CD4-positive, alpha-beta T cell (primary cell): ENCODE measurements at regions not wholly inside any gene's neighbourhood (a gene's known extent, or its start where the extent isn't known, plus 50 kb on each side); places are given as distances from the start of the nearest gene placed in this dataset.
A peak's percentile ranks its signal among the peaks of the same experiment; 100 is the strongest.

Source experiments
- ATAC-seq: fragments of 200-7000 bp; cut with Tn5 transposase; one replicate; pipeline ENCODE4 v1.10.0; 2022; ENCODE audit warnings: mild to moderate bottlenecking; ENCODE audit not compliant: poor library complexity
- CTCF ChIA-PET: fragments of 350-600 bp; sonication (Branson Sonifier 250); formaldehyde crosslinking; loops from one replicate; lab custom pipeline; 2021; ENCODE audit warnings: antibody characterized with exemption, inconsistent platforms; lab: Charles Lee
- POLR2A ChIA-PET: fragments of 350-600 bp; sonication (Branson Sonifier 250); formaldehyde crosslinking; loops from one replicate; lab custom pipeline; 2021; ENCODE audit warnings: antibody characterized with exemption, inconsistent platforms; lab: Charles Lee
- DNase-seq, 14 experiments: peaks; one replicate each; pipeline ENCODE4 v3.0.0-alpha.2; 2013 to 2020; ENCODE audit warnings: mixed read lengths in 2 of 14
- H3K27ac ChIP-seq, 2 donors: one replicate each; pipeline versions ENCODE4 v1.5.1 to v1.7.0; 2013; ENCODE audit warnings: low read length in 2 of 2, low read depth in 1 of 2, mild to moderate bottlenecking in 1 of 2
- H3K27me3 ChIP-seq, 2 experiments: 1 replicate in 1 of 2; 2 replicates in 1 of 2; pipeline versions ENCODE4 v1.6.1 to v1.7.0; 2013; ENCODE audit warnings: low read length in 2 of 2, control low read depth in 1 of 2, mild to moderate bottlenecking in 1 of 2, moderate library complexity in 1 of 2; ENCODE audit not compliant: insufficient read depth in 2 of 2, control insufficient read depth in 1 of 2
- H3K36me3 ChIP-seq: one replicate; pipeline ENCODE4 v1.6.1; 2013; ENCODE audit warnings: low read length, control low read depth; ENCODE audit not compliant: insufficient read depth
- H3K4me1 ChIP-seq: one replicate; pipeline ENCODE4 v1.6.1; 2013; ENCODE audit warnings: low read length, control low read depth; ENCODE audit not compliant: insufficient read depth
- H3K4me3 ChIP-seq: one replicate; pipeline ENCODE4 v1.5.1; 2013; ENCODE audit warnings: mild to moderate bottlenecking, low read length, moderate library complexity
- H3K9me3 ChIP-seq, 2 experiments: 1 replicate in 1 of 2; 2 replicates in 1 of 2; pipeline versions ENCODE4 v1.6.1 to v1.7.0; 2013; ENCODE audit warnings: low read length in 2 of 2, mild to moderate bottlenecking in 2 of 2, control low read depth in 1 of 2, moderate library complexity in 1 of 2; ENCODE audit not compliant: control insufficient read depth in 1 of 2, insufficient read depth in 1 of 2
- H3K27ac Mint-ChIP-seq: one replicate; pipeline ENCODE4 v1.8.0; 2020; ENCODE audit warnings: mixed read lengths
- H3K27me3 Mint-ChIP-seq: one replicate; pipeline ENCODE4 v1.8.0; 2021; ENCODE audit warnings: mixed read lengths
- H3K36me3 Mint-ChIP-seq: one replicate; pipeline ENCODE4 v1.8.0; 2021; ENCODE audit warnings: low read depth, mixed read lengths
- H3K4me1 Mint-ChIP-seq: one replicate; pipeline ENCODE4 v1.8.0; 2021; ENCODE audit warnings: low read depth, mixed read lengths
- H3K4me3 Mint-ChIP-seq: one replicate; pipeline ENCODE4 v1.8.0; 2020; ENCODE audit warnings: mild to moderate bottlenecking, mixed read lengths
- H3K9me3 Mint-ChIP-seq: one replicate; pipeline ENCODE4 v1.8.0; 2020; ENCODE audit warnings: mixed read lengths
- CTCF ChIP-seq: fragments of 200-600 bp; IDR thresholded peaks from one replicate; pipeline ENCODE4 v1.8.0; 2022; ENCODE audit warnings: antibody characterized with exemption, mild to moderate bottlenecking
- intact Hi-C, 2 experiments: fragments of 100-400 bp; cut with DNase I in 1 of 2; cut with micrococcal nuclease in 1 of 2; formaldehyde crosslinking; loops; one replicate each; pipeline versions ENCODE4 v1.15.1 to v1.9.0; 2023 to 2025; cut with DNase I, micrococcal nuclease

GRCh38 chr12:127148318-127148717, 1118.7 kb upstream of the TMEM132C start:
- peaks cover 6% of the 10 kb centered on the region for H3K27me3 Mint-ChIP-seq
- H3K36me3 ChIP-seq = no peaks in the 10 kb centered on the region
- CTCF ChIA-PET = no interaction called here
- peaks cover 0 to 7% of the 10 kb centered on the region in 2 experiments for H3K27me3 ChIP-seq
- POLR2A ChIA-PET = no interaction called here
- H3K4me1 ChIP-seq = peaks cover 7% of the 10 kb centered on the region
- no peak overlapping the region for H3K27ac Mint-ChIP-seq
- no peak overlapping the region for H3K4me3 ChIP-seq
- peaks cover 19% of the 10 kb centered on the region for H3K4me1 Mint-ChIP-seq
- intact Hi-C loops = no loop called here
- H3K36me3 Mint-ChIP-seq = no peaks in the 10 kb centered on the region
- H3K9me3 Mint-ChIP-seq = no peaks in the 10 kb centered on the region
- H3K4me3 Mint-ChIP-seq = no peak overlapping the region
- no peak for TF ChIP-seq CTCF
- no peak for ATAC-seq
- peaks cover 0 to 12% of the 10 kb centered on the region in 2 experiments for H3K9me3 ChIP-seq
- no peak for DNase-seq
- H3K27ac ChIP-seq = no peak overlapping the region

GRCh38 chr12:127149226-127149964, 1117.6 kb upstream of the TMEM132C start:
- DNase-seq (no peak), ATAC-seq (no peak)
- no peak overlapping the region for H3K4me3 ChIP-seq
- H3K36me3 ChIP-seq = no peaks in the 10 kb centered on the region
- H3K36me3 Mint-ChIP-seq = no peaks in the 10 kb centered on the region
- peaks cover 0 to 14% of the 10 kb centered on the region in 2 experiments for H3K9me3 ChIP-seq
- H3K4me1 ChIP-seq = peaks cover 7% of the 10 kb centered on the region
- no peak overlapping the region for H3K4me3 Mint-ChIP-seq
- no peaks in the 10 kb centered on the region for H3K9me3 Mint-ChIP-seq
- ChIA-PET CTCF (no interaction called here), POLR2A (no interaction called here)
- H3K27ac Mint-ChIP-seq = no peak overlapping the region
- peaks cover 14% of the 10 kb centered on the region for H3K4me1 Mint-ChIP-seq
- intact Hi-C loops = no loop called here
- H3K27me3 ChIP-seq = peaks cover 0 to 7% of the 10 kb centered on the region in 2 experiments
- TF ChIP-seq CTCF = no peak
- no peaks in the 10 kb centered on the region for H3K27me3 Mint-ChIP-seq
- H3K27ac ChIP-seq = no peak overlapping the region

- peaks cover 7% of the 10 kb centered on the region for H3K4me1 ChIP-seq
- Mint-ChIP-seq H3K27ac (no peak overlapping the region), H3K4me1 (peaks cover 10% of the 10 kb centered on the region), H3K27me3 (no peaks in the 10 kb centered on the region), H3K9me3 (no peaks in the 10 kb centered on the region), H3K4me3 (no peak overlapping the region), H3K36me3 (no peaks in the 10 kb centered on the region)
- ATAC-seq = no peak
- CTCF ChIA-PET = no interaction called here
- no peak overlapping the region for H3K4me3 ChIP-seq
- H3K36me3 ChIP-seq = no peaks in the 10 kb centered on the region
- intact Hi-C loops = no loop called here
- DNase-seq = peak in 1 of 14 experiments; percentile 5
- H3K27ac ChIP-seq = no peak overlapping the region
- POLR2A ChIA-PET = no interaction called here
- H3K9me3 ChIP-seq = peaks cover 0 to 14% of the 10 kb centered on the region in 2 experiments
- peaks cover 0 to 7% of the 10 kb centered on the region in 2 experiments for H3K27me3 ChIP-seq
- TF ChIP-seq CTCF = no peak
Measured at GRCh38 chr12:127150028-127150427, 1116.9 kb upstream of the TMEM132C start.
